IPS DF 4.7 (cell line): ENCODE measurements at regions not wholly inside any gene's neighbourhood (a gene's known extent, or its start where the extent isn't known, plus 50 kb on each side); places are given as distances from the start of the nearest gene placed in this dataset.
"Not testable (repeated sequence)": the region's sequence is repeated elsewhere in the genome, so short reads cannot be mapped to it uniquely, and the experiment has no call there.

Experiments used
- DNase-seq: peaks from one replicate; pipeline ENCODE4 v3.0.0-alpha.2; 2013; ENCODE audit warnings: low spot score; ENCODE audit errors: extremely low read depth

DNA sequence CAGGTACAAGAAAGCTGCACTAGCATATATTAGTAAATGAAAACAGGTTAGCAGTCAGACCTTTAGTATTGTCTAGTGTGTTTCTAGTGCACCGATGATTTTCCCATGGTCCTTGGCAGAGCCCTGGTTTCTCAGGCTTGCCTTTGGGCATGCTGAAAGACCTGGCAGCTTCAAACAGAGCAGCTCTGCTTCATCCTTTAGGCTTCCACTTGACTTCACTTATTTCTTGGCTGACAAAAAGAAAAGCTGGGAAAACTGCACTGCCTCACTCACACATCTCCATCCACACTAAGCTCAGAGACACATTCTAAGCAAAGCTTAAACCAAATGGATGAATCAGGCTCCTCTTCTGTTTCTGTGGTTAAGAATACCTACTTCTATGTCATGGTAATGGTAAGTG lies 374.8 kb upstream of the PDZRN3 start:
- DNase-seq = no peak

DNA sequence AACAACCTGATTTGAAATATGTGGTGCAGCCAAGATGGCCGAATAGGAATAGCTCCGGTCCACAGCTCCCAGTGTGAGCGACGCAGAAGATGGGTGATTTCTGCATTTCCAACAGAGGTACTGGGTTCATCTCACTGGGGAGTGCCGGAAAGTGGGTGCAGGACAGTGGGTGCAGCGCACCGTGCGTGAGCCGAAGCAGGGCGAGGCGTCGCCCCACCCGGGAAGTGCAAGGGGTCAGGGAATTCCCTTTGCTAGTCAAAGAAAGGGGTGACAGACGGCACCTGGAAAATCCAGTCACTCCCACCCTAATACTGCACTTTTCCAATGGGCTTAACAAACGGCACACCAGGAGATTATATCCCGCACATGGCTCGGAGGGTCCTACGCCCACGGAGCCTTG lies 365.9 kb upstream of the PDZRN3 start:
- DNase-seq = not testable (repeated sequence)

DNA sequence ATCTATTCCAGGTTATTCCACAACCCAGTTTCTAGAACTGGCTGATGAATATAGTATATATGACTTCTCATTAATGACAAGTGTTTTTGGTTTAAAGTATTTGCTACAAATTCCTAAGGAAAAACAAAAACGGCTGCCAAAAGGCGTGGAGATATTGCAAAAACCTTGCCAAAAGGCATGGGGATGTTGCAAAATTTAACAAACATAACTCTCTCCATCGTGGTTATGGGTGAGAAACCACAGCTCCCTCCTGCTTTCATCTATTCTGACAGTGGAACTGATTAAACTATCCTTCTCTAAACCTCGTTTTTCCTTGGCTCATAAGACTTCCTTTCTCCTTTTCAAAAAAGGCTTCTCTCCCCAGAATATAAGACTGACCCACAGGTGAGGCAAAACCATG lies 342.0 kb upstream of the PDZRN3 start:
- no peak for DNase-seq

DNA sequence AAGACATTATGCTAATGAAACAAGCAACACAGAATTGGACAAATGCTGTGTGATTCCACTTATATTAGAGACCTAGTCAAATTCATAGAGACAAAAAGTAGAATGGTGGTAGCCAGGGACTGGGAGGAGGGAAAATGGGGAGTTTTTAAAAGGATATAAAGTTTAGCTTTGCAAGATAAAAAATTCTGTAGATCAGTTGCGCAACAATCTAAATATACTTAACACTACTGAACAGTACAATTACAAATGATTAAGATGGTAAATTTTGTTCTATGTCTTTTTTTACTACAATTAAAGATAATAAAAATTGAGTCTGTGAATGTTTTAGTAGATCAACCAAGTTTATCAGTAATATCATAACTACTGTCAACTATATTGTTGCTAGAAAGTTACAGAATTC lies 340.1 kb upstream of the PDZRN3 start:
- no peak for DNase-seq

DNA sequence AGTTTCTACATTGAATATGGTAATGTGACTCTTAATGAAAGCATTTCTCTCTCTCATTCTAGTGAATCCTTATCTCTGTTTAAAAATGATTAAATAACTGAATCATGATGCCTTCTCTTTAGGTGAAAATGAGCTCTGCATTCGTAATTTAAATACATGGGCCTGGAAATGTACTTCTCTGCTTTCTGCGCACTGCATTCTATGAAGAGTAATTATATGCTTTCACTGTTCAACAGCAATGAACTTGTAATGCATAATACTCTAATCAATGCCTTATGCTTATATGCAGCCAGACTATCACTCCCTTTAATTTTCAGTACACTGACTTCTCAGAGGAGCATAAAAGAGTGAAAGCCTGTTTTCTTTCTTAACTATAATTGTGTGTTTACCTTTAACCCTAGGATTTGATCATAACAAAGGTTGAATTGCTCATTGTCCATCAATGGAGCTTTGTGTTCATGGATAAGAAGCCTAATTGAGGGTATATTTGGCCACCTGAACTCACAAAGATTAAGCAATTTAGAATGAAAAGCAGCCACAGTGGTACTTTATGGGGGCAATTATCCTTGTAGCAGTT lies 330.8 kb upstream of the PDZRN3 start:
- no peak for DNase-seq

DNA sequence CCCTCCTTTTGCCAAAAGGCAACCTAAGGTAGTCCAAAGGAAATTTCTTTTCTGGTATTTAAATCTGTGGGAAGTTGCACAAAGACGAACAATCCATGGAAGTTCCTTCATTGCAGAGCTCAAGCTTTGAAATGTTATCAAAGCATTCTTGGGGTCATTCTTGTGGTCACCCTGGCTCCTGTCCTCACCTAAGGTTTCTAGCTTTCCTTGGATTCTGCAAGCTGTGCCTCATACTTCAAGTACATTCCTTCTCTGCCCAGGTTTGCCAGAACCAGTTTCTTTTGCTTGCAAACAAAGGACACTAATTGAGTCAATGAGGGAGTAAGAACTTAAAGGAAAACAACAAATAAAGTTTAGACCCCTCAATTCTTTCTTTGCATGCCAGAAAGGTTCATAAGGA lies 329.8 kb upstream of the PDZRN3 start:
- no peak for DNase-seq

DNA sequence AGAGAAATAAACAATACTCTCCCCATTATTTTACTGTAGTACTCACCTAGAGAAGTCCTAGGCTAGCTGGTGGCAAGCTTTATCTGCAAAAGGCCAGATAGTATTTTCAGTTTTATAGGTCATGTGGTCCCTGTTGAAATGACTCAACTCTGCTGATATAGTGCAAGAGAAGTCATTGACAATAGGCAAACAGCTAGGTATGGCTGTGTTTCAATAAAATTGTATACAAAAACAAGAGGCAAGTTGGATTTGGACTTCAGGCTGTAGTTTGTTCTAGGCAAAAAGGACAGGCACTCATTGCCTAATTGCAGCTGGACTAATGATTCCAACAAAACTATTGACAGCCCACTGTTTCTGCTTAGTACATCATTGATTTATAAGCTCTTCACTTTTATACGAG lies 328.0 kb upstream of the PDZRN3 start:
- DNase-seq = no peak

DNA sequence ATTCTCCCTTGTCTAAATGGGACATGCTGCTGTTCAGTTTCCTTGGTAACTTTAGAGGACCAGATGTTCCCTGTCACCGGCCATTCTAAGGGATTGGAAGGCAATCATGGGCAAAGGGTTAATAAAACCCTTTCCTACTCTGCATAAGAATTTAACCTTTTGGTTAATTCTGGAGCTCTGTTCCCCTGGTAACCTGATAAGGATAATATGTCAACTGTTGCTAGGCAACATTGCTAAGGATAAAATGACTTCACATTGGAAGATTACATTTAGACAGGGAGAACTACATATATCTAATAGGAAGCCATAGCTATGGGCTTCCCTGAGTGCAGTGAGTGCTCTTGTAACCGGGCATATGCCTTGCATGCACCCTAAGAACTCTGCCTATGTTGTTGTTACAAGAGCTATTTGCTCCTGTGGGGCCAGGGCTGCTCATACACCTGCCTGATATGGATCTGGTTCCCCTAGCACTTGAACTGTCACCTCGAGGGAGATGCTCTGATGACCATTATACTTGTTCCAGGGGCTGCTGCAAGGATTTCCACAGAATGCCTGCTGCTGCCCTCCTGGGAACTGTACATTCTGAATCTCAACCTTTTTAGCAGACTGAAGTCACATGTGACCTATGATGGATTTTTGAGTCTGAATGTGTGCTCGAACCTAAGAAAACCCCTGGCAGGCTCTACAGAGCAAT lies 326.3 kb upstream of the PDZRN3 start:
- DNase-seq = no peak

DNA sequence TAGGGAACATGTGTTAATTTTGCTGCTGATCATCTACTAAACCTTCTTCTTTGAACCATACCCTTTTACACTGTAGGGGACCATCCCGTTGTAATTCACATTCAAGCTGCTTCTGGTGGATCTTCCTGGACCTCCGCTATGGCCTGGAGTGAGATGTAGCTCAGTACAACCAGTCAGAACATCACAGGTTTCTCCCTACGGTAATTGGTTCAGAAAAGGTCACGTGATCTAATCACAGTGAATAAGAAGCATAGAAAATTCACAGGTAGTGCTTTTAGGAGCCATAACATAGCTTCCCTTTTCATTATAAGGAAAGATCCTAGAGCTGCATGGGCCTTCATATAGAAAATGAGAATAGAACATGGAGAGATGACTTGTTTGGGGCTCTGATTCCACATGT lies 320.8 kb upstream of the PDZRN3 start:
- no peak for DNase-seq

DNA sequence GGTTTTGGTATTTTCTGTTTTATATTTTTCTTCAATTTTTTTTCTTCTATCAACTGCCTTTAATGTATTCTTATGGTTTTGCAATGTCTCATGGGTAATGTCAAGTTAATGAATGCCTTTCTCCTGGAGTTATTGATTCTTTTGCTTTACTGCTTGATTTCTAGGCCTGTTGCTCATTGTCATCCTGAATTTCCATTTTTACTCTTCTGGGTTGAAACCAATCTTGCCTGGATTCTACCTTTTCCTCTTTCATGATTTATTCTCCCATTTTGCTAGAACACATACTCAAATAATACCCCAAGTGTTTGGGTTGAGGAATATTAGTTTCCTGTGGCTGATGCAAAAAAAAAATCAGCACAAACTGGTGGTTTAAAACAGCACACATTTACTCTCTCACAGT lies 315.2 kb upstream of the PDZRN3 start:
- no peak for DNase-seq

DNA sequence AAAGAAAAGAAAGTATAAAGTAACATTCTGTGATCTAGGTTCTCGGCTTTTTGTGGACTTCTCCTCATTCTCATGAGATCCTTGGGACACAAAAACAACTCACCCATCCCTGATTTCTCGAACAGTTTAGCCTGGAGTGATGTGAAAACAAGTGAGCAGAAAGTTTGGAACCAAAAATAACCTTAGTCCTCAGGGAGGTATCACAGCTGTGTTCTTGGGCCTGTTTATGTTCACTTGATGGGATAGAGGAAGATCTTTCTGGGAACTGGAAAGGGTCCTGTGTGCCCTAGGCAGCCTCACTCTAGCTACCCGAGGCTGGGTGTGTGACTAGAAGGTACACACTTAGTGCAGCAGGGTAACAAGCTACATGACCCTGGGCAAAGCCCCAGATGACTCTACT lies 308.8 kb upstream of the PDZRN3 start:
- no peak for DNase-seq

DNA sequence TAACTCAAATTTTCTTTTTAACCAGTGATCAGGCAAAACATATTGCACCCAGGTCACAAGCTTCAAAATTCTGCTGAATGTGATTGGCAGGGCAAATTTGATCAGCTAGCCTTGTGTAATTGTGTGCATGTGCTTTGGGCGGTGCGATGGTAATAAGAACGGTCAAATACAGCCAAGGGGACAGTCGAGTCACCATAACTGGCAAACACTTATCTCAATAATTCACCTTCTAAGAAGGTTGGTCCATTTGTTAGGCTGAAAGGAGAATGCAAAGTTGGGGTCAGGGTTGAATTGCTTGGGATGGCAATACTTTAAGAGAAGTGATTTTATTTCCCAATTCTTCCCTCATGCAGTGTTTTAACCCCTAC lies 302.4 kb upstream of the PDZRN3 start:
- DNase-seq = no peak

DNA sequence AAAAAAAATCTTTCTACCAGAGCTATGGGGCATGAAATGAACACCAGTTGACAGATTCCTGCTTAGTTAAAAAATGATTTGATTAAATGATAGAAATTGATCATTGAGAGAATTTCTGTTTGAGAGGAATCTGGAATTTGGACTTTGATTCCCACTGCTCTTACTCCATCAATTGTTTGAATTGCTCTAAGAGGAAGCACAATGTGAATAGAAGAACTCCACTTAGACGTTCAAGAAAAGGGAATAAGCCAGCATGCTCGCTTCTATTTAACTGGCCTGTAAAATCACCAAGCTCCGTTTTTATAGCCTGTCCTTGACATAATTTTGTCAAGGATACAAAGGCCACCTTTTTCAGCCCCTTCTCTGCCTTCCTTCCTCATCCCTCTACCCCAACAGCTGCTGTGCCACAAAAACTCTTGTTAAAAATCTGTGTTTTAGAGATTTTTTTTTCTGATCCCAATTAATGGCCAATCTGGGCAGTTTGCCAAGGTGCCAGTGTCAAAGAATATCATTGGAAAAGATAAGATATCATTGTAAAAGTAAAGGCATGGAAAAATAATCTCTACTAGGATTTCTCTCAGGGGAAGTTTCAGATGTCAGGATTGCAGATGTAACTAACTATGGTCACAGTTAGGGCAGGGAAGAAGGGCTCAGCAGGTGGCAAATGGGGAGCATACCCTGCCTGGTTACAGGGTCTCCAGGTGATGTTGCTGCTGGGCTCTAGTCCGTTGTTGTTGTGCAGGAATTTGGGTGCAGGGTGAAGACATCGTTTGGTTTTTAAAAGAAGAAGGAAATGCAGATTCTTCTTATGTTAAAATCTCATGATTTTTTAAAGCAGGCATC lies 301.8 kb upstream of the PDZRN3 start:
- DNase-seq = no peak

DNA sequence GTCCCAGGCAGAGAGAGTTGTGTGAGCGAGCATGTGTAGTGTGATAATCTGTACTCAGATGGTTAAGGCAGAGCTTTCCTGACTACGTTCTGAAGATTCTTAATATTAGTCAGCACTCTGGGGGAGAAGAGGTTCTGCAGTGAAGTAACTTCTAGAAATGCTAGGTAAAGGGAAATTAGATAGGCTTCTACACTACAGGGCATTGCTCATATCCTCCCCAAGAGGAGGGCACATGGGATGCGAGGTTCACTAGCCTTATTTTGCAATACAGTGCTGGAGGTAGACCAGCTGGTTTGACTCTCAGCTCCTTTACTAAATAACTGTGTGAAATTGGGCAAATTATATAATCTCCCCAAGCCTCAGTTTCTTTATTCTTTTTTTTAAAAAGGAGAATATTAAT lies 300.3 kb upstream of the PDZRN3 start:
- DNase-seq = no peak

DNA sequence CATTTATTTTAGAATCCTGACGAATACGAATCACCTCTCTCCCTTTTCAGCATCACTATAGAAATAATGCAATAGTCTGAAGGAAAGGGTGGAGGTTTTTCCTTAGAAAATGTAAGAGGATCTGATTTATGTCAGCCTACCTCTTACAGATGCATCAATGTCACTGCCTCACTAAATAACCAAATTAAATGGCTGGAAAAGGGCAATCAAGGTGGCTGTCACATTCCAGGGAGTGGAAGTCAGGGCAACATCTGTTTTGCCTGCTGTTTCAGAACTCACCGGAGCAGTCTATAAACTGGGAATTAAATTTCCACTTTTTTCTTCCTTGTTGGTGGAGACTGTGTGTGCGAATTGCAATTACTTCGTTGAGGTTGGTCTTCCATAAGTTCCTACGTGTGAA lies 299.3 kb upstream of the PDZRN3 start:
- DNase-seq = no peak

DNA sequence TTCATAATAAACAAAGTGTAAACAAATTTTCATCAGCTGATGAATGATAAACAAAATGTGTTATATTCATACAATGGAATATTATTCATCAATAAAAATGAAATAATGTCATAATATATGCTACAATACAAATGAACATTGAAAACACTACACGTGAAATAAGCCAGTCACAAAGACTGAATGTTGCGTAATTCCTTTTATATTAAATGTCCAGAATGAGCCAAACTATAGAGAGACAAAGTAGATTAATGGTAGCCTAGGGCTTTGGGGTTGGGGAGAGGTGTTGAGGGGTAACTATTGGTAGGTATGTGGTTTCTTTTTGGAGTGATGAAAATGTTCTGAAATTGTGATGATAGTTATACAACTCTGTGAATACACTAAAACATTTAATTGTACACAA lies 292.9 kb upstream of the PDZRN3 start:
- DNase-seq = no peak

DNA sequence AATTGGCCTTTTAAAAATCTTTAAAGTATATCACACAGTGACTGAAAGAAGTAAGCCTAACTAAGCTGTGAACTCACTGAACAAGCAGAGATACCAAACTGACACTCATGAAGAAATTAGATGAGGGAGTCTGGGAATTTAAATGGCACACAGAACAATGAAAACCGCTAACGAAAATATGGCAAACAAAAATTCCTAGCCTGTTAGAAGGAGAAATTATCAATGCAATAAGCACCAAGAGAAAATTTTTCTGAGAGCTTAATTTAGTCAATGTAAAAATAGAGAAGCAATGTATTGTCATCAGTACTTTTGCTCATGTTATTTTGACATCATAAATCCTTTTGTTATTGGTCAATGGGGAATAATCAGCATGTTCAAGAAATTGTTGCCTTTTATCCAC lies 291.1 kb upstream of the PDZRN3 start:
- no peak for DNase-seq

DNA sequence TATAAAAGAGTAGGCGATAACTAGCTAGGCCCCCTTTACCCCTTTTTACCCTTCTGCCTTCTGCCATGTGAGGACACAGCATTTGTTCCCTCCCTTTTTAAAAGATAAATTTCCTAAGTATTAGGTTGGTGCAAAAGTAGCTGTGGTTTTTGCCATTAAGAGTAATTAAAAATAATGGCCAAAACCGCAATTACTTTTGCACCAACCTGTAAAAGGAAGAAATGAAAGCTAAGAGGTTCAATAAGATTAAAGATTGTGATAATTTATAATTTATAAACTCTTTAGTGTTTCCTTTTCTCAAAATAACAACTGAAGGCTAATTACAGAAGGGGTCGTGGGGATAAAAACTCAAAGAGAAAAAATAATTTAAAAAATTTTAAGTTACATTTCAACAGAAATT lies 283.5 kb upstream of the PDZRN3 start:
- DNase-seq = no peak

DNA sequence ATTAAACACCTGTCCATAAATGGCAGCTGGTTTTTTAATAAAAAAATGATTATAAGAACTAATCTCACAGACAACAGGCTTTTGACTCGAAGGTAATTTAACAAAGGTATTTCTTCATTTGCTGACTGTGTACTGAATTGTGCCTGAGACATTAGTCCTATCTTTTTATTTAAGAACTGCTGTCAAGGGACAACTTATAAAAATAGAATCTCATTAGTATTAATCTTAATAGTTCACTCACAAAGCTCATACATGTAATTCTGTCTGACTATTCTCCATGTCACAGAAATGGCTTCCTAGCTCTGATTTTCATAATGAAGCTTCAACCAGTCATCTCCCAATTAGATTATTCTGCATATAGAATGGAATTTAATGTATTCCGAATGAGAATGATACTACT lies 276.9 kb upstream of the PDZRN3 start:
- DNase-seq = no peak

DNA sequence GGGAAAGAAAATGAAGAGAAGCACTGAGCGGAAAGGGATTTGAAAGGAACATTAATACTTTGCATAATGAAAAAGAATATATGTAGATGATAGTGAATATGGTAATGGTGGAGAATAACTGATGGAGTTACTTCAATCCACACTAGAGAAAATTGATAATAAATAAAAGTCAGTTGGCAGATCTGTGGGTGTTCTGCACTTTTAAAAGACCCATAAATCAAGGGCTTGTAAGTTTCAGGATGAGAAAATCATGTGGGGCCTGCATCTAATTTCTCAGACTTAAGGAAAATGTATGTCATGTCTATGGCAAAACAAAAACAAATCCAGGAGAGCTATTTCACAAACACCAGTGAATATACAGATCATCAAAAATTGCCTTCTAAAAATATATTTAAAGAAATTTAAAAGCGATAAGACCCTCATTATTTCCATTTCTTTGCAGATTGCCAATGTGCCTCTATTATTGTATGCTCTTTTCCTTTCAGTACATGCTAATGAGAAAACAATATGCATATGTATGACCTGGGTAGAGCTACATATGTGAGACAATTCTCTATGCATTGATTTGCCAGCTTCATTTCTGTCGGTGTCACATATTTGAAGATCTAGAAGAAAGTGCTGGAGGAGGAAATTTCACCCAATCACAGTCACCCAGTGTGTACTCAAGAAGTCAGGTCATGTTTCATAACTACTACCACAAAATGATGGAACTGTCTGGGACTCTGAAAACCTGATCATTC lies 269.9 kb upstream of the PDZRN3 start:
- no peak for DNase-seq

DNA sequence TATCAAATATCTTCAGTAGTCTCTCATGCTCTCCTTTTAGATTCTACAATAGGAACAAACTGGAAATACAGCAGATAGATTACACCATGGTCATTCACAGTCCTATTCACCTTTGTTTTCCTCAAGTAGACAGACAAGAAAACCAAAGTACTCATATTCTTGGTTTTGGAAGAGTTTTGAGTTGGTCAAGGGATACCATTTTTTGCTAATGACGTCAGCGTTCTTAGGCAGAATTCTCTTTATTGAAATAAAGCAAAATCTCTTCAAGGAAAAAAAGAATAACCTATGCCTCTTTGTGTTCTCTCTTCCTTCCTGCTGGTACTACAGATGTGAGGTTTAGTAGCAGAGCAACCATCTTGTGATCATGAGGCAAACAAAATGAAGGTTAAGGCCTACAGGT lies 268.3 kb upstream of the PDZRN3 start:
- no peak for DNase-seq

DNA sequence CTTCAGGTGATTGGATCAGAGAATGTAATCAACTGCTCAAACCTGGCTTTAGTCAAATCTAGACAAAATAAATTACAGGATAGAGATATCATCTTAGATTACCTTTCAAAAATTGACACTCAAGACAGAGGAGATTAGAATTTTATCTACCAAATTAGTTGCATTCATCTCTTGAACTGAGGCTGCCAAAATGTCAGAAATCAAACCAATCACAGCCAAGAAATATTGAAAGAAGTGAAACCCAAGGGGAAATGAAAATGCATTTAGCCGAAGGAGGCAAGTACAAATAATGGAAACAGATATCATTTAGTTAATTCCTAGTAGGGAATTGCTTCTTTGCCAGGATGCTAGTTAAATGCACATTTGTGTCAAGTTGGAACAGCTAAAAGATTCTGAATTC lies 261.1 kb upstream of the PDZRN3 start:
- DNase-seq = no peak
